Keratinocyte (primary cell): ENCODE measurements at regions not wholly inside any gene's neighbourhood (a gene's known extent, or its start where the extent isn't known, plus 50 kb on each side); places are given as distances from the start of the nearest gene placed in this dataset.

Source experiments
- DNase-seq: peaks from one replicate; pipeline ENCODE4 v3.0.0-alpha.2; 2011; ENCODE audit warnings: low read depth, missing footprints, low spot score
- FAIRE-seq: peaks from 2 replicates; lab custom pipeline; 2011; peaks lifted over from hg19 to GRCh38; lab: Jason Lieb, UNC
- H2AFZ ChIP-seq: 2 replicates; pipeline ENCODE4 v1.6.0; 2012; ENCODE audit warnings: low read length, control low read depth, inconsistent platforms; ENCODE audit not compliant: control insufficient read depth
- H3K27ac ChIP-seq: 2 replicates; pipeline ENCODE4 v1.5.1; 2011; ENCODE audit warnings: low read length; ENCODE audit not compliant: control insufficient read depth, insufficient read depth
- H3K27me3 ChIP-seq: 3 replicates; pipeline ENCODE4 v1.6.0; 2011; ENCODE audit warnings: low read length; ENCODE audit not compliant: control insufficient read depth, insufficient read depth; ENCODE audit errors: extremely low read depth
- H3K36me3 ChIP-seq, 2 experiments: 2 replicates in 1 of 2; 3 replicates in 1 of 2; pipeline ENCODE4 v1.5.1; 2011; ENCODE audit warnings: low read length in 2 of 2, mild to moderate bottlenecking in 1 of 2; ENCODE audit not compliant: control insufficient read depth in 2 of 2, insufficient read depth in 2 of 2; ENCODE audit errors: extremely low read depth in 1 of 2
- H3K4me1 ChIP-seq: 3 replicates; pipeline ENCODE4 v1.5.1; 2011; ENCODE audit warnings: low read length; ENCODE audit not compliant: control insufficient read depth, insufficient read depth; ENCODE audit errors: extremely low read depth
- H3K4me2 ChIP-seq: 3 replicates; pipeline ENCODE4 v1.6.0; 2011; ENCODE audit warnings: low read depth, low read length; ENCODE audit not compliant: control insufficient read depth, insufficient read depth; ENCODE audit errors: extremely low read depth
- H3K4me3 ChIP-seq, 3 experiments: fragments of 200-600 bp in 1 of 3; sonication (generic) in 1 of 3; 2 replicates in 2 of 3; 3 replicates in 1 of 3; pipeline ENCODE4 v1.5.1; 2011 to 2016; ENCODE audit warnings: low read length in 3 of 3, mild to moderate bottlenecking in 3 of 3, control low read depth in 2 of 3, inconsistent platforms in 1 of 3, low read depth in 1 of 3, mixed read lengths in 1 of 3, mixed run types in 1 of 3, moderate library complexity in 1 of 3; ENCODE audit not compliant: control insufficient read depth in 2 of 3, insufficient read depth in 2 of 3; ENCODE audit errors: extremely low read depth in 1 of 3
- H3K79me2 ChIP-seq: 2 replicates; pipeline ENCODE4 v1.6.0; 2012; ENCODE audit warnings: low read length; ENCODE audit not compliant: control insufficient read depth, insufficient read depth
- H3K9ac ChIP-seq: 3 replicates; pipeline ENCODE4 v1.6.0; 2011; ENCODE audit warnings: low read length; ENCODE audit not compliant: control insufficient read depth, insufficient read depth; ENCODE audit errors: extremely low read depth
- H3K9me1 ChIP-seq: 3 replicates; pipeline ENCODE4 v1.6.0; 2011; ENCODE audit warnings: low read length; ENCODE audit not compliant: control insufficient read depth, insufficient read depth; ENCODE audit errors: extremely low read depth
- H3K9me3 ChIP-seq: 2 replicates; pipeline ENCODE4 v1.5.1; 2012; ENCODE audit warnings: low read depth, low read length; ENCODE audit not compliant: control insufficient read depth
- H4K20me1 ChIP-seq: 3 replicates; pipeline ENCODE4 v1.6.0; 2011; ENCODE audit warnings: low read length; ENCODE audit not compliant: control insufficient read depth, insufficient read depth; ENCODE audit errors: extremely low read depth
- EZH2 ChIP-seq: IDR thresholded peaks from one replicate; pipeline ENCODE4 v1.6.1; 2012; ENCODE audit warnings: inconsistent platforms, mild to moderate bottlenecking, low read length, moderate library complexity
- dilution Hi-C: fragments of 300-500 bp; cut with MboI; formaldehyde crosslinking; loops from one replicate; pipeline ENCODE4 v1.7.0; 2020; ENCODE audit warnings: low sequenced_read_pairs; ENCODE audit not compliant: extremely low pct_ligation_motif_present
- TF ChIP-seq, protein P1 (sequence below), 3 experiments: IDR thresholded peaks in 1 of 3; conservative IDR thresholded peaks in 1 of 3; optimal IDR thresholded peaks in 1 of 3; 2 replicates in 2 of 3; 3 replicates in 1 of 3; pipeline versions ENCODE3 to v1.5.1; 2011; ENCODE audit warnings: low read length in 3 of 3, mild to moderate bottlenecking in 3 of 3, moderate library complexity in 2 of 3, control low read depth in 1 of 3, inconsistent platforms in 1 of 3; ENCODE audit not compliant: insufficient read depth in 2 of 3; ENCODE audit errors: extremely low read depth in 1 of 3

DNA sequence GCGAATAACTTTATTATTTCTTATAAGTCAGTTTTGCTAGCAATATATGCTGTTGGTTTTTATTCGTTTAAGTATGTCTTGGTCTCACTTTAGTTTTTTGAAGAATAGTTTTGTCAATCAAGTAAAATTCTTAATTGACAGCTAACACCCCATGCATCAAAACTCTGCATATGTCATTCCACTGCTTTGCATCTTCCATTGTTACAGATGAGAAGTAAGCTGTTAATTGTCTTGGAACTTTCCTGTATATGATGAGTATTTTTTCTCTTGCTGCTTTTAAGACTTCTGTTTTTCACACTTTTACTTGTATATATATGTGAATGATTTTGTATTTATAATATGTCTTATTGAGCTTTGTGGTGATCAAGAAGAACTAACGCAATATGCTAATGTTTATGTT lies 1048.4 kb downstream of the CNTNAP5 start:
- dilution Hi-C loops: no loop called here
- no peak for DNase-seq
- Histone ChIP-seq H3K79me2 (no peaks in the 10 kb centered on the region), H3K9me3 (no peaks in the 10 kb centered on the region), H3K36me3 (no peaks in the 10 kb centered on the region), H3K27me3 (no peaks in the 10 kb centered on the region), H4K20me1 (no peaks in the 10 kb centered on the region), H3K4me2 (no peak overlapping the region), H3K9ac (no peak overlapping the region), H3K9me1 (no peaks in the 10 kb centered on the region), H3K27ac (no peak overlapping the region), H3K4me3 (no peak overlapping the region), H3K4me1 (no peaks in the 10 kb centered on the region), H2AFZ (no peak overlapping the region)
- TF ChIP-seq EZH2: no peak
- TF ChIP-seq, protein P1, sequence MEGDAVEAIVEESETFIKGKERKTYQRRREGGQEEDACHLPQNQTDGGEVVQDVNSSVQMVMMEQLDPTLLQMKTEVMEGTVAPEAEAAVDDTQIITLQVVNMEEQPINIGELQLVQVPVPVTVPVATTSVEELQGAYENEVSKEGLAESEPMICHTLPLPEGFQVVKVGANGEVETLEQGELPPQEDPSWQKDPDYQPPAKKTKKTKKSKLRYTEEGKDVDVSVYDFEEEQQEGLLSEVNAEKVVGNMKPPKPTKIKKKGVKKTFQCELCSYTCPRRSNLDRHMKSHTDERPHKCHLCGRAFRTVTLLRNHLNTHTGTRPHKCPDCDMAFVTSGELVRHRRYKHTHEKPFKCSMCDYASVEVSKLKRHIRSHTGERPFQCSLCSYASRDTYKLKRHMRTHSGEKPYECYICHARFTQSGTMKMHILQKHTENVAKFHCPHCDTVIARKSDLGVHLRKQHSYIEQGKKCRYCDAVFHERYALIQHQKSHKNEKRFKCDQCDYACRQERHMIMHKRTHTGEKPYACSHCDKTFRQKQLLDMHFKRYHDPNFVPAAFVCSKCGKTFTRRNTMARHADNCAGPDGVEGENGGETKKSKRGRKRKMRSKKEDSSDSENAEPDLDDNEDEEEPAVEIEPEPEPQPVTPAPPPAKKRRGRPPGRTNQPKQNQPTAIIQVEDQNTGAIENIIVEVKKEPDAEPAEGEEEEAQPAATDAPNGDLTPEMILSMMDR (optimal IDR thresholded peaks at IDR 0.05 in 1 of 3, IDR thresholded peaks at IDR 0.05 in 1 of 3, conservative IDR thresholded peaks at IDR 0.05 in 1 of 3; ENCODE audit: extremely low read depth in 1 of 3, insufficient read depth in 2 of 3, low read length in 3 of 3): no peak
- no peak for FAIRE-seq

GRCh38 chr2:125085904-125086303 lies 1060.8 kb downstream of the CNTNAP5 start:
- Histone ChIP-seq H3K36me3 (no peaks in the 10 kb centered on the region), H4K20me1 (no peaks in the 10 kb centered on the region), H3K4me3 (no peak overlapping the region), H3K27ac (no peak overlapping the region), H3K27me3 (no peaks in the 10 kb centered on the region), H3K9ac (no peak overlapping the region), H3K9me1 (no peaks in the 10 kb centered on the region), H3K9me3 (peaks cover 2% of the 10 kb centered on the region), H3K4me2 (no peak overlapping the region), H3K79me2 (no peaks in the 10 kb centered on the region), H2AFZ (no peak overlapping the region), H3K4me1 (no peaks in the 10 kb centered on the region)
- TF ChIP-seq EZH2: no peak
- TF ChIP-seq, protein P1 (optimal IDR thresholded peaks at IDR 0.05 in 1 of 3, IDR thresholded peaks at IDR 0.05 in 1 of 3, conservative IDR thresholded peaks at IDR 0.05 in 1 of 3; ENCODE audit: extremely low read depth in 1 of 3, insufficient read depth in 2 of 3, low read length in 3 of 3): no peak
- DNase-seq: no peak
- FAIRE-seq: no peak
- dilution Hi-C loops: no loop called here
